ENCODE measurements at regions not wholly inside any gene's neighbourhood (a gene's known extent, or its start where the extent isn't known, plus 50 kb on each side); places are given as distances from the start of the nearest gene placed in this dataset.
"Not testable (repeated sequence)": the region's sequence is repeated elsewhere in the genome, so short reads cannot be mapped to it uniquely, and the experiment has no call there.

DNA sequence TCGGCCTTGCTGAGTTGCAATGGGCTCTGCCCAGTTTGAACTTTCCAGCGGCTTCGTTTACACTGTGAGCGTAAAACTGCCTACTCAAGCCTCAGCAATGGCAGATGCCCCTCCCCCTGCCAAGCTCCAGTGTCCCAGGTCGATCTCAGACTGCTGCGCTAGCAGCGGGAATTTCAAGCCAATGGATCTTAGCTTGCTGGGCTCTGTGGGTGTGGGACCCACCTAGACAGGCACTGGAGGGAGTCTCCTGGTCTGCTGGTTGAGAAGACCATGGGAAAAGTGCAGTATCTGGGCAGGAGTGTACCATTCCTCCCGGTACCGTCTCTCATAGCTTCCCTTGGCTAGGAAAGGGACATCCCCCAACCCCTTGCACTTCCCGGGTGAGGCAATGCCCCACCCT is 88.2 kb downstream of the KLHL28 start:
- DNase-seq: no peak

DNA sequence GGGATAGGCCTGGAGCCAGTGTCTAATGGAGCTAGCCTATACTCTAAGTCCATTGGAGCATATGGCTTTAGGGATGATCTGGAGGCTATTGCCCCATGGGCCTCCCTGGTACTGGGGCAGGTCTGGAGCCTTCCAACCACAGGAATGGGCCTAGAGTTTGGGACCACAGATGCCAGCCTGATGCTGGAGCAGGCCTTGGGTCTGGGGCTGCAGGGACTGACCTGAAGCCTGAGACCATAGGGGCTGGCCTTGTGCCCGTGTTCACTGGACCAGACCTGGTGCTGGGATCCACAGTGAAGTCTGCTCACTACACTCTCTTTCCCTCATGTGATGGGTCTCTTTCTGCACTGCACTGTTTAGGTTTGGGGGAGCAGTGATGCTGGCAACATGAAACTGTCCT is 95.0 kb downstream of the KLHL28 start:
- no peak for DNase-seq

GRCh38 chr14:44866322-44866721 is 95.4 kb downstream of the KLHL28 start:
- no peak for DNase-seq

GRCh38 chr14:44863271-44863670 is 98.5 kb downstream of the KLHL28 start:
- DNase-seq: no peak

GRCh38 chr14:44854114-44854513 is 107.6 kb downstream of the KLHL28 start:
- no peak for DNase-seq

- DNase-seq: no peak
Measured at GRCh38 chr14:44847526-44848309, 114.0 kb downstream of the KLHL28 start.

DNA sequence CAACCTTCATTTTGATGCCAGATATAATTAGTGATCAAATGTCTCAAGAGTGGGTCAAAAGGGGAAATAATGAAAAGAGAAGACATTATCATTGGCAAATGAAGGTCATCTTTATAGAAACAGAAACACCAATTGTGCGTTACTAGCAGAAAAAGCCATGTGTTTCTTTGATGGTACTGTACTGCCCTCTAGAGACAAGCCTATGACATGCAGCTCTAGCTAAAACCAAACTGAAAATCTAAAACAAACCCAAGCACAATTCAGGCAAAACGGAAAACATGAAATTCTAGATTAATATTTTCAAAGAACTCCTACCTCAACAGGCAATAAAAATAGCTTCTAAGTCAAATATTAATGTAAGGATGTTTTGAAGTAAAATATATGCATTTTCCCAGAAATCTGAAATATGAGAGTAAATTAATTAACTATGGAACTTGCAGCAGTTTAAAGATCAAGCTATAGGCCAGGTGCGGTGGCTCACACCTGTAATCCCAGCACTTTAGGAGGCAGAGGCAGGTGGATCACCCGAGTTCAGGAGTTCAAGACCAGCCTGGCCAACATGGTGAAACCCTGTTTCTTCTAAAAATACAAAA is 115.4 kb downstream of the KLHL28 start:
- peak; percentile 58 for DNase-seq

DNA sequence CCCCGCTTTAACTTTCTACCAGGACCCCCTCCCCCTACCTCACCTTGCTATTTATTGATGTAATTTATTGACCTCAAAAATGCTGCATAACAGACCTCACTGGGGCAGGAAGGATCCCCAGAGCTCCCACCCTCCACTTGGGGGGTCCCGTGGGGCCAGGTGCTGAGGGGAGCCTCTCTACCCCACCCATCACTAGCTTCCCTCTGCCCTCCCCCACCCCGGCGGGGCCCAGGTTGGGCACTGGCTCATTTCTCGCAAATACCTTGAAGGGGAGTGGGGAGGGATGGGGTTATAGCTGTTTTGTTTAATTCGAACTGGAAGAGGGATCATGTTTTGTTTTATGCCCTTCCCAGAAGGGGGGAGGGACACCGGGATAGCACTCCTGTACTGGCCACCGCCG is 125.8 kb downstream of the KLHL28 start:
- DNase-seq: not testable (repeated sequence)

GRCh38 chr14:44833376-44834060 is 128.2 kb downstream of the KLHL28 start:
- DNase-seq: no peak

GRCh38 chr14:44830371-44830770 is 131.4 kb downstream of the KLHL28 start:
- no peak for DNase-seq

- DNase-seq: no peak
Measured at GRCh38 chr14:44829021-44829420, 132.7 kb downstream of the KLHL28 start.

DNA sequence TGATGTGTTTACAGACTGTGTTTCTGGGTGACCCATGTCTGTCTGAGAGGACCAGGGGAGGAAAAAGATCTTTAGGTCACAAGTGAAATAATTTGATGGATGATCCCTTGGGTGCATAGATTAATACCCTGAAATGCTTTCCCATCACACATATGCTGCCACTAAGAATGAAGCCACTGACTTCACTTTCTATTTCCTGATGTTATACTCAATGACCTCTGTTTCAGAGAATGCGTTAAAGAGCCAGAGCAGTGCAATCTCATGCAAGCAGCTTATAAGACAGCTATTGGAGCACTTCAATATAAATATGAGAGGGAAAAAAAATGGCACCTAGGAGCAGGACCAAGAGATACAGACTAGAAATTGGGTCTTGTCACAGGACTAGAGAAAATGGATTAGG is 133.7 kb downstream of the KLHL28 start:
- no peak for DNase-seq

GRCh38 chr14:44820230-44820964 is 141.3 kb downstream of the KLHL28 start:
- no peak for DNase-seq

- no peak for DNase-seq
Measured at GRCh38 chr14:44814196-44814595, 147.6 kb downstream of the KLHL28 start.

GRCh38 chr14:44812672-44813071 is 149.1 kb downstream of the KLHL28 start:
- DNase-seq: no peak

DNA sequence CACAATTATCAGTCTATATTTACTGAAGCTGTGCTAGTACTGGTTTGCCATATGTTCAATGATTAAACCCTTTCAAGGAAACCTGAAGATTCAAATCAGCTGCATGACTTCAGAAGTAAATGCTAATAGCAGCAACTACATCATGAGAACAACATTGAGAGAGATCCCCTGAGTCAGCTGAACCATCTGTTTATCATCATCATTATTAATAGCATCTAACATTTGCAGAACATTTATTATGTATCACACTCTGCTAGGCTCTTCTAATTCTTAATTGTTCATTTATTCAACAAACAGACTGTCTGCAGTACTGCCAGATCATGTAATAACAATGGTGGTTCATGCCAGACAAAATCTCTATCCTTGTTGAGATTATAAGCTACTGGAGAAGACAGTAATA is 157.4 kb downstream of the KLHL28 start:
- DNase-seq: no peak

GRCh38 chr14:44803239-44803905 is 158.4 kb downstream of the KLHL28 start:
- DNase-seq: peak; percentile 77

DNA sequence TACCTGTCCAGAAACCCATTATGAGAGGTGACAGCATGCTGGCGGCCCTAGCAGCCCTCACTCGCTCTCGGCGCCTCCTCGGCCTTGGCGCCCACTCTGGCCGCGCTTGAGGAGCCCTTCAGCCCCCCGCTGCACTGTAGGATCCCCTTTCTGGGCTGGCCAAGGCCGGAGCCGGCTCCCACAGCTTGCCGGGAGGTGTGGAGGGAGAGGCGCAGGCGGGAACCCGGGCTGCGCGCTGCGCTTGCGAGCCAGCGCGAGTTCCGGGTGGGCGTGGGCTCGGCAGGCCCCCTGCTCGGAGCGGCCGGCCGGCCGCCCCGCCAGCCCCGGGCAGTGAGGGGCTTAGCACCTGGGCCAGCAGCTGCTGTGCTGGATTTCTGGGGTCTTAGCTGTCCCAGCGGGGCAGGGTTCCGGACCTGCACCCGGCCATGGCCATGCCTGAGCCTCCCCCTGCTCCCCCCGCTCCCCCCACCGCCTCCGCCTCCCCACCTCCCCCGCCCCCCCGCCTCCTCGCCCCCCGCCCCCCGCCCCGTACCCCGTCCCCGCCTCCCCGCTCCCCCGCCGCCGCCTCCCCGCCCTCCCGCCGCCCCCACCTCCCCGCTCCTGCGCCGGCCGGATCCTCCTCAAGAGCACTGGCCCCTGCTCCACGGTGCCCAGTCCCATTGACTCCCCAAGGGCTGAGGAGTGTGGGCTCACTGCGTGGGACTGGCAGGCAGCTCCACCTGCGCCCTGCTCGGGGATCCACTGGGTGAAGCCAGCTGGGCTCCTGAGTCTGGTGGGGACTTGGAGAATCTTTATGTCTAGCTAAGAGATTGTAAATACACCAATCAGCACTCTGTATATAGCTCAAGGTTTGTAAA is 163.1 kb downstream of the KLHL28 start:
- DNase-seq: no peak

DNA sequence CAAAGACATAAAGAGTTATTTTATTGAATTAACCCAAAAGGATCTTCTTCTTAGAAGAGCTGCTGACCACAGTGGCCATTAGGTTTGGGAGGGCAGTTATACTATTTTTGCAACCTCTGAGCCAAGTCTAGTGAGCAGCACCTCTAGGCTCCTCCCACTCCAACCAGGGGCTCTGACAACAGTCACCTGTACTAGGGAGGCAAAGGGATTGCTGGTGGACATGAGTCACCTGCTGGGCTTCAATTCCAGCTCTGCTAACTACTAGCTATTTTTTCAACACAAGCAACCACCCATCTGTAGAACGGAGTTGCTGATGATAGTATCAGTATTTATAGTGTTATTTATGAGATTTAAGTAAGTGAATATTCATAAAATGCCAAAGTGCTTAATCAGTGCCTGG is 166.0 kb downstream of the KLHL28 start:
- no peak for DNase-seq

DNA sequence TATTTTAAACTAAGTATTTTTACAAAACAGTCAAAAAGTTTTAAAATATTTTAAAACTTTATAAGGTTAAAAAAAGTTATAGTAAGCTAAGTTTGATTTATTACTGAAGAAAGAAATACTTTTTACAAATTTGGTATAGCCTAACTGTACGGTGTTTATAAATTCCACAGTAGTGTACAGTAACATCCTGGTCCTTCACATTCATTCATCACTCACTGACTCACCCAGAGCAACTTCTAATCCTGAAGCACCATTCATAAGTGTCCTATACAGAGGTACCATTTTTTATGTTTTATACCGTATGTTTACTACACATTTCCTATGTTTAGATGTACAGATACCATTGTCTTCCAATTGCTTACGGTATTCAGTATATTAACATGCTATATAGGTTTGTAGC is 170.0 kb downstream of the KLHL28 start:
- DNase-seq: no peak

- DNase-seq: no peak
Measured at GRCh38 chr14:44788612-44789011, 173.1 kb downstream of the KLHL28 start.

GRCh38 chr14:44785096-44785495 is 176.7 kb downstream of the KLHL28 start:
- no peak for DNase-seq

Data from NCI-H1436 (cell line).